Sciatic nerve (tissue), 2 donors: ENCODE measurements at regions not wholly inside any gene's neighbourhood (a gene's known extent, or its start where the extent isn't known, plus 50 kb on each side); places are given as distances from the start of the nearest gene placed in this dataset.
"Not testable (repeated sequence)": the region's sequence is repeated elsewhere in the genome, so short reads cannot be mapped to it uniquely, and the experiment has no call there.

Experiments used
- ATAC-seq: fragments of 200-7000 bp; cut with Tn5 transposase; one replicate; pipeline ENCODE4 v1.9.1; 2020; ENCODE audit warnings: mild to moderate bottlenecking, moderate library complexity
- DNase-seq: peaks from one replicate; pipeline ENCODE4 v3.0.0-alpha.2; 2020; ENCODE audit warnings: low spot score
- intact Hi-C: fragments of 100-400 bp; cut with DNase I; formaldehyde crosslinking; loops from one replicate; pipeline ENCODE4 v1.14.2; 2022
- donor health status: DM: no; HTN: no; CAD: no.
- donor health status: DM: no; HTN: no; CAD: no.

DNA sequence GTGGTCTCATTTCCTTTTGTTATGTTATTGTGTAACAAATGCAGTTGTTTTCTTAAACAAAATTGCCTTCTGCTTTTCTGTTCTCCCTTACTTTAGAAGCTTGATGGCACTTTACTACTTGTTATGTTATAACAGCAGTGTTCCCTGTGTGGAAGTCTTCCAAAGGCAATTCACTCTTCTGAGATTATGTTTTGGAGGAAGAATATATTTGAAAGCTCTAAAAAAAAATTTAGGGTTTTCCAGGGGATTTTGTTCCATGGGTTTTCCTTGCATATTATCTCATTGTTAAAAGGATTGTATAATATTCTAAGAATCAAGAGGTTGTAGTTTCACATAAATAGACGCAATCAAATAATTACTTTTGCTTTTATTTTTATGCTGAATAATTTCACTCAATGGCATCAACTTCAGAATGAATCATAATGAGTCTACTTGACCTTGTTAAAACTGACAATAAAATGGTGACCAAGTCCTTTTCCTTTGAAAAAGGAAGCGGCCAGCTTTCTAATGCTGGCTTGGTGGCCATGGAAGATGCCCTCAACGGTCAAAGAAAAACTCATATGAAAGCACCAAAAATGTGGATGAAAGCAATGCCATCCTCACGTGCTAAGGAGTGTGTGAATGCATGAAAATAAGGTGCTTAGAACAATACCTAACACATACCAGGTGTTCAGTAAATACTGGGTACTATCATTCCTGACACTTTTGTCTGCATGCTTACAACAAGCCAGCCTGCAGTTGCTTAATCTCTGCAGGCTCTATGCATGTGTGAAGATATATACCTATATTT is 92.4 kb upstream of the KLF6 start:
- ATAC-seq: no peak
- no peak for DNase-seq
- intact Hi-C loops: no loop called here

GRCh38 chr10:3876350-3876962 is 91.4 kb upstream of the KLF6 start:
- ATAC-seq: no peak
- no peak for DNase-seq
- intact Hi-C loops: no loop called here

GRCh38 chr10:3875842-3876235 is 90.8 kb upstream of the KLF6 start:
- DNase-seq: no peak
- intact Hi-C loops: no loop called here
- no peak for ATAC-seq

DNA sequence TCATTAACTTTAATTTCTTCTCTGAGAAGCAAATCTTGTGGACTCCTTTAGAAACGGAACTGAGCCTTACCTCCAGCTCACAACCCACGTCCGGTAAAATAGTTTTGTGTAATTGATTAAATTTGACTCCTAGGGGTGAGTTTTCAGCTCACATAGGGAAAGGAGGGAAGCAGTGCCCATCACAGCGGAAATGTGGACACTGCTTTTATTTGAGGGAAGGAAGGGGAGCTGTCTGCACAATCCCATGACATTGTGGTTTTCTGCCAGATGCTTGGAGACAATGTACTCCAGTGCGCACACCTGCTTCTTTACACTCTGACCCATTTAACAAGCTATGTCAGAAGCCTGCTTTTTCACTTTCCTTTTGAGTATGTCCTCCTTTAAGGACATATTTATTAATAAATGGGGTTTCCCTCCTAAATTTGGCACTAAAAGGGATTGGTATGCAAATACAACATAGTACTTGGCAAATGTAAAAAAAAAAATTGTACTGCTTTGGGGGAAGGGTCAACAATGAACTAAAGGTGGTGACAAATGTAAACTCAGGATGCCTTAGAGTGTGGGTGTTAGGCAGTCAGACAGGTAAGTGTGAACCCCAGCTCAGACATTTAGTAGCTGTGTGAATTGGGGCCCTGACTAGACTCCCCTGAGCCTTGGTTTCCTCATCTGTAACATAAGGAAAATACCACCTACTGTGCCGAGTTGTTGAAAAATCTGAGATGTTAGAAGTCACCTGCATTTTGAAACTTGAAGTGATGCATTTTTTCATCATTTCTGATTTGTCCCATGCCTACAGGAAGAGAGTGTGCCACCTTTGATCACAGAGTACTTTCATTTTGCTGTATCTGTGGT is 90.2 kb upstream of the KLF6 start:
- intact Hi-C loops: no loop called here
- DNase-seq (no peak), ATAC-seq (peak; percentile 74)

- DNase-seq, intact Hi-C loops, ATAC-seq: not testable (repeated sequence)
Observed at GRCh38 chr10:3874610-3874989, 89.6 kb upstream of the KLF6 start.

DNA sequence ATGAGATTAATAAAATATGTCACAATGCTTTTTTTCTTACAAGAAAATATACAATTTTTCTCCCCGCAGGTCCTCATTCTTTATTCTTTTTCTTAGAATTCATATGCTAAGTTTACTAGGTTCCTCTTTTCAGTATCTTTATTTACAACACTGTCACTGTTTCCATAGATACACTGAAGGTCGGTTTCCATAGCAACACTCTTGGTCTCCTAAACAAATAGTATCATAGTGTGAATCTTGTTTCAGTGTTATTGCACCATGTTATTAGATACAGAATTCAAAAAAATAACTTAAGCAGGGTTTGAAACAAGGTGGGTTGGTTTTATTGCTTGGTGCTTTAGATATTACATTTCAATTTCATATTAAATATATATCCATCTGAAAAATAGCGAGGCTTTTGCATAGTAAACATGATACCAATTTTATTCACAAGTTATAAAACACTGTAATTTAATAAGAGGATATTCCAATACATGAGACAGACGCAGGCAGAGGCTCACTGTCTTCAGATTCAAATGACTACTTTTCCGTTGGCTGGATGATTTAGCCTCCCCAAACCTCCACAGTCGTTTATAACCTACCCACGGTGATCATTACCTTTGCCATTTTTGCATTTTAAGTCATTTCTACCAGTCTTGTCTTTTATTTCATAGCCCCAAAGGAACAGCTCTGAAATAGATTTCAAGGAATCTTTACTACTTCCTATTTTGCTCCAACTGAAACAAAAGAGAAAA is 88.9 kb upstream of the KLF6 start:
- no peak for DNase-seq
- intact Hi-C loops: no loop called here
- peak; percentile 82 for ATAC-seq

DNA sequence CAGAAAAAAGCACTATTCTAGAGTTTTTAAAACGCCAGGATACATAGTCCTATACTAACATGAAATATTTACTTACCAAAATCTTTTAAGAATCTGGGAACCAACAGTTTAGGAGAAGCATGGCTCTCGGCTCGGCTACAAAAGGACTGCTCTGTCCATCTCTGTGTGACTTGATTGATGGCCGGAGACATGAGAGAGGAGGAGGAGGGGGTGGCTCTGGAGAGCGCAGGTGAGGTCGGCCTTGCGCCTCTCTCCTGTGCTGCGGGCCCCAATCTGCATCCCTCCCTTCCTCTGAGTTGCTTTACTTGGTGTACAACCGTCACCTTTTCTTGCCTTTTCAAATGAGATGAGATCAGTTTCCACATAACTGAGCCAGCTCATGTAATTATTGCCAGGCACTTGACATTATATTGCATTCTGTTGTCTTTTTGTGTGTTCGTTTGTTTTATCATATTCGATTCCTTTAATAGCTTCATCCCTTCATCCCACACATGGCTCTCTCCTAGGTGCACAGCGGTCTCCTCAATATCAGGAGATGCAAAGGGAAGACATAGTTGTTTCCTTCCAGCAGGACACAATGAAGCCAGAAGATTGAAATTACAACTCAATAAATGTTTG is 87.8 kb upstream of the KLF6 start:
- intact Hi-C loops: no loop called here

GRCh38 chr10:3871424-3871996 is 86.5 kb upstream of the KLF6 start:
- no peak for DNase-seq
- intact Hi-C loops: no loop called here
- no peak for ATAC-seq

More for the DNA sequence above, 87.8 kb upstream of the KLF6 start:
- DNase-seq: no peak
- ATAC-seq: no peak

GRCh38 chr10:3869036-3869435 is 84.0 kb upstream of the KLF6 start:
- DNase-seq (no peak), ATAC-seq (no peak)
- intact Hi-C loops: no loop called here

DNA sequence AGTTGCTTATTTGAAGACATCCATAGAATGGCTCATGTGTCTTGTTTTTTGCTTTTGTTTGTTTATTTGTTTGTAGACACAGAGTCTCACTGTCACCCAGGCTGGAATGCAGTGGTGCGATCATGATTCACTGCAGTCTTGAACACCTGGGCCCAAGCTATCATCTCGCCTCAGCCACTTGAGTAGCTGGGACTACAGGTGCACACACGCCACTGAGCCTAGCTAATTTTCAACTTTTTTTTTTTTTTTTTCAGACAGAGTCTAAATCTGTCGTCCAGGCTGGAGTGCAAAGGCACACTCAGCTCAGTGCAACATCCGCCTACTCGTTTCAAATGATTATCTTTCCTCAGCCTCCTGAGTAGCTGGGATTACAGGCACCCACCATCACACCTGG is 83.3 kb upstream of the KLF6 start:
- intact Hi-C loops: no loop called here
- no peak for ATAC-seq

DNA sequence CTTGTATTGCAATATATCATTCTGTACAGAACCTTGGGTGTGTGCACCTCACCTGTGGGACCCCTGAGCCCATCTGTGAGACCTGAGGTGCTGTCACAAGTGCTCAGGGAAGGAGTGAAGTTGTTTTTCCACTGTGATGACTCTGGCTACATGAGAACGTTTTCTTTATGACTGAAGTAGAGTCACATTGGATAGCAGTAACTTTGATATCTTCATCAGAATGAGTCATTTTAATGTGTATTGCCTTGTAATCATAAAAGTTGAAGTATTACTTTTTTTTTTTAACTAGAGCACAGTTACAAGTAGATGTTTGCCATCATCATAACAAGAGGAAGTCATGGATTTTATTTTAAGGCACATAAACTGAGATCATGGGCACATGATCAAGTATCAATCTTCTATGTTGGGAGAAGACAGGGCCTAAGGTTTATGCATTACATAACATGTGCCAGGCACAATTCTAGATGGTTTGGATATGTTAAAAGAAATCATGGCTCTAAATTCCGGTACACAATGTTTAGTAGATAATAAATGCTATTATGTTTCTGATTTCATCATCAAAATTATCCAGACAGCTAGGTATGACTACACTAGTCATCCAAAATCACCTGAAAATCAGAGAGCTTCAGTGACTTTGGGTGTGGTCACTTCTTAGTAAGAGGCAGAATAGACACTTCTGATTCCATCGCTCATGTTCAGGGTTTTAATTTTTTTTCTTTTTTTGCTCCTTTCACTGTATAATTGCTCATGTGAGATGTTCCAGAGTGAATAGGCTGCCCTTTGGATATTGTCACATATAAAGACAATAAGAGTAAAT is 82.7 kb upstream of the KLF6 start:
- DNase-seq (no peak), ATAC-seq (no peak)
- intact Hi-C loops: no loop called here

More for the DNA sequence above, 83.3 kb upstream of the KLF6 start:
- no peak for DNase-seq

GRCh38 chr10:3866332-3866731 is 81.3 kb upstream of the KLF6 start:
- ATAC-seq: no peak
- DNase-seq: no peak
- intact Hi-C loops: no loop called here

DNA sequence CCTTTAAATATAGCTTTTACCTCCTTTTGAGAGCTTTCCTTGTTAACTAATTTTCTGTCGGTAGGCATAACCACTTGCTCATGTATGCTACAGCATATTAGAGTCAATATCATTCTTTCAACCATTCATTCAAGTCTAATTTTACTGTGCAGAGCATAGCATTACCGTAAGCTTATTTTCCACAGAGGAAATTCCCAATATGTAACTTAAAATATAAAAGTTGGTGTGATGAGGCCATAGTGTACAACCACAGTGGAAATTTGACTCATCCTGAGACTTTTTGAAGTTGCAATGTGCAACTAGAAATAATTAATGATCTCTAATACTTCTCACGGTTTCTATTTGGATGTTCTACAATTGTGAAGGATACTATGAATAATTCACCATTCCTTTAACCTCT is 80.6 kb upstream of the KLF6 start:
- DNase-seq (no peak), ATAC-seq (no peak)
- intact Hi-C loops: no loop called here

DNA sequence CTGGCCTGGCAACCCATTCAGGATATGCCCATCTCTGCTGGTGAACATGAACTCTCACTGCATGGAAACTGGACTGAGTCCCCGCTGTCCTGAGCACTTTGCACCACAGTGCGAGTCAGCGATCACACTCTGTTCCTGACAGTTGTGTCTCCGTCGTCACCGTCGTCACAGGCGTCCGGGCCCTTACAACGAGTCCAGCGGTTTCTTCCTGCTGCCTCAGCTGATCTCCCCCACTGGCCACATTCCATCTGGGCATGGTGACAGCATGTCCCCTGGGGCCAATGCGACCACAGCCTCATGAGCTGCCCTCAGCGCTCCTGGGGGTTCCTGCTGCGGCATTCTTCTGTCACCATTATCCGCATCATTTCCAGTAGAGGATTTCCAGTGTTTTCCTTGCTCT is 76.8 kb upstream of the KLF6 start:
- no peak for ATAC-seq
- DNase-seq: no peak

DNA sequence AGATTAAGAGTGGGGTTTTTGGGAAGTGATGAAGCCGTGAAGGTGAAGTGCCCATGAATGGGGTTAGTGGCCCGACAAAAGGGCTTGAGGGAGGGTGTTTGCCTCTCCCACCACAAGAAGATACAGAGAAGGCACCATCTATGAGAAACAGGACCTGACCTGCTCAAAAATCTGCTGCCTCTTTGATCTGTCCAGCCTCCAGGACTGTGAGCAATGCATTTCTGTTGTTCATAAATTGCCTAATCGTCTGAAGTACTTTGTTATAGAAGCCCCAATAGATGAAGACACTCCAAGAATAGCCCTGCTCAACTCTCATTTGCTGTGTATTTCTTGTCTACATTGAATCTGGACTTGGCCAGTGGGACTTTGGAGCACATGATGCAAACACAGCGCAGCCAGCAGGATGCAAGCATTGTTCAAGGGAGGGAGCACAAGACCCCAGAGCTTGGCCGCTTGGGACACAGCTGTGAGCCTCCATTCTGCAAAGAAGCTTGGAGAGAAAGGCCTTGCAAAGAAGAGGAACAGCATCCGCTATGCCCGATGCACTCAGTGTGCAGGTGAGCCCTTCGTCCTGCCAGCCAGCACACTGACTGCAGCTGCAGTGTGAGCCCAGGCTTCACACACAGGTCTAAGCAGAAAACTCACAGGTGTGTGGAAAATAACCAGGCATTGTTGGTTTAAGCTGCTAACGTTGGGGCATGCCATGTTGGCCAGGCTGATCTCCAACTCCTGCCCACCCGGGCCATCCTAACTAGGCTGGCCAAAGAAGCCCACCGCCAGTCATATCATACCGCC is 73.2 kb upstream of the KLF6 start:
- intact Hi-C loops: loop anchor here (5.0 kb wide), 1 partner anchor 1799 kb away; no protein-coding TSS in a partner anchor
- no peak for DNase-seq

More for the DNA sequence above, 76.8 kb upstream of the KLF6 start:
- intact Hi-C loops: no loop called here

GRCh38 chr10:3857318-3857717 is 72.3 kb upstream of the KLF6 start:
- intact Hi-C loops: loop anchor here (5.0 kb wide), 1 partner anchor 1800 kb away; no protein-coding TSS in a partner anchor
- no peak for ATAC-seq
- no peak for DNase-seq

More for the DNA sequence above, 73.2 kb upstream of the KLF6 start:
- ATAC-seq: no peak

- ATAC-seq (no peak), DNase-seq (no peak)
- intact Hi-C loops: loop anchor here (5.0 kb wide), 1 partner anchor 1801 kb away; no protein-coding TSS in a partner anchor
Observed at GRCh38 chr10:3856593-3856992, 71.6 kb upstream of the KLF6 start.
